ENCODE measurements at regions not wholly inside any gene's neighbourhood (a gene's known extent, or its start where the extent isn't known, plus 50 kb on each side); places are given as distances from the start of the nearest gene placed in this dataset.

DNA sequence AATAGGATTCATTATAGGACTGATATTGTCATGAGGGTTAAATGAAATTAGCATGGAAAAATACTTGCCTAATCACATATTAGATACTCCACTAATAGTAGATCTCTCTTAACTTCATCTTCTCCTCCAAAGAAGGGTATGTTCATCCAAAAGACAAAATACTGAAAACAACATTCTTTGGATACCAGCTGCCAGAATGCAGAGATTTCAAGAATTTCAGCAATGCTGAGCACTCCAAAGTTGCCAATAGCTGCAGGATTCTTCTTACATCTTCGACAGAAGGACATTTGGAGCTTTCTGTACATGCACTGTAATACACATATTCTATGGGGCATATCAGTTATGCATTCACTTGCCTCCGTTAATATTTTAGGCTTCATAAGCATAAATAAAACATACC, 436.5 kb downstream of the HAPSTR1 start:
- H3K4me3 ChIP-seq, result no peak overlapping the region
- H3K27me3 ChIP-seq (replicated peaks; ENCODE audit: insufficient read depth), result no peaks in the 10 kb centered on the region
- no peak for ATAC-seq (ENCODE audit: insufficient number of reproducible peaks, low FRiP score, low read depth)

DNA sequence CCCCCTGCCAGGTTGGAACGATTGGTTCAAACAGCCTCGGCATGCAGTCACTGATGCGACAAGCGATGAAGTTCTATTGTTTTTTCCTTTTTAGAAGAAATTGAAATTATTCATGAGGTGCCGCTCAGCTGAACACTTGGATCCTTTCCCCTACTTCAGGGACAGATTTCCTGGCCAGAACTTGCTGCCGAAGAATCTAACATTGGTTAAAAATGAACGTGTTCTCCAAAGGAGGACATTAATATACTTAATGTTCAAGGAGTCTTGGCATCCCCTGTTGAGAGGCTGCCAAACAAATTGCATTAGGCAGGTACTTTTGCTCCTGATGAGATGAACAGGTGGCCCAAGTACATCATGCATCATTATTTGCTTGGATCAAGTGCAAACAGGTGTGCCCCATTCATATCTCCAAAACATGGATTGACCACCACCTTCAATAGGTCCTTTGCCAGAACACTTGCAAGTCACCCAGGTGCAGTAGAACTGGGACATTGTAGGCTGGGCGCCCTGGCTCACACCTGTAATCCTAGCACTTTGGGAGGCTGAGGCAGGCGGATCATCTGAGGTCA, 437.2 kb downstream of the HAPSTR1 start:
- TF ChIP-seq, protein P1, sequence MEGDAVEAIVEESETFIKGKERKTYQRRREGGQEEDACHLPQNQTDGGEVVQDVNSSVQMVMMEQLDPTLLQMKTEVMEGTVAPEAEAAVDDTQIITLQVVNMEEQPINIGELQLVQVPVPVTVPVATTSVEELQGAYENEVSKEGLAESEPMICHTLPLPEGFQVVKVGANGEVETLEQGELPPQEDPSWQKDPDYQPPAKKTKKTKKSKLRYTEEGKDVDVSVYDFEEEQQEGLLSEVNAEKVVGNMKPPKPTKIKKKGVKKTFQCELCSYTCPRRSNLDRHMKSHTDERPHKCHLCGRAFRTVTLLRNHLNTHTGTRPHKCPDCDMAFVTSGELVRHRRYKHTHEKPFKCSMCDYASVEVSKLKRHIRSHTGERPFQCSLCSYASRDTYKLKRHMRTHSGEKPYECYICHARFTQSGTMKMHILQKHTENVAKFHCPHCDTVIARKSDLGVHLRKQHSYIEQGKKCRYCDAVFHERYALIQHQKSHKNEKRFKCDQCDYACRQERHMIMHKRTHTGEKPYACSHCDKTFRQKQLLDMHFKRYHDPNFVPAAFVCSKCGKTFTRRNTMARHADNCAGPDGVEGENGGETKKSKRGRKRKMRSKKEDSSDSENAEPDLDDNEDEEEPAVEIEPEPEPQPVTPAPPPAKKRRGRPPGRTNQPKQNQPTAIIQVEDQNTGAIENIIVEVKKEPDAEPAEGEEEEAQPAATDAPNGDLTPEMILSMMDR (IDR thresholded peaks at IDR 0.05), result no peak
- H3K9me3 ChIP-seq, result no peaks in the 10 kb centered on the region
- ATAC-seq (ENCODE audit: insufficient number of reproducible peaks, low FRiP score, low read depth), result no peak

More for the DNA sequence above, 436.5 kb downstream of the HAPSTR1 start:
- H3K36me3 ChIP-seq, result no peaks in the 10 kb centered on the region
- no peak for DNase-seq (ENCODE audit: low spot score)
- H3K27ac ChIP-seq, result no peak overlapping the region
- no peaks in the 10 kb centered on the region for H3K9me3 ChIP-seq
- TF ChIP-seq, protein P1 (IDR thresholded peaks at IDR 0.05), result no peak
- H3K4me1 ChIP-seq (ENCODE audit: control insufficient read depth in 1 of 2, low read depth in 2 of 2), result no peaks in the 10 kb centered on the region

DNA sequence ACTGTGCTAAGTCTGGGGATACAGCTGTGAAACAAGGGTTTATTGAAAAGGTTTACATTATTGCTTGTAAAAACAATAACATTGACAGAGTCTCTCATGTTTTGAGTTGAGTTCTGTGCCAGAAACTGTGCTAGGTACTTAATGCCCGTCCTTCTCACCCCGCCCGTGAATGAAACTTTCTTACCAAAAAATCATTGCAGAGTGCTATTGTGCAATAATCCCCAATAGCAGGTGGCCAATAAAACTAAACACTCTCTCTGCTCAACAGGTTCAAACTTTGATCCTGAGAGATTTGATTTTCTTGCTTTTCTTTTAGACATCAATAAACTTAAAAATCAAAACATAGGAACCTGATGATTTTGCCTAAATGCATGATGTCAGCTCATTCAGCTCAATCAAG, 441.6 kb downstream of the HAPSTR1 start:
- no peak for ATAC-seq (ENCODE audit: insufficient number of reproducible peaks, low FRiP score, low read depth)
- DNase-seq (ENCODE audit: low spot score), result no peak
- Histone ChIP-seq H3K4me3 (no peak overlapping the region), H3K4me1 (ENCODE audit: control insufficient read depth in 1 of 2, low read depth in 2 of 2) (no peaks in the 10 kb centered on the region), H3K36me3 (no peaks in the 10 kb centered on the region), H3K9me3 (no peaks in the 10 kb centered on the region), H3K27ac (no peak overlapping the region), H3K27me3 (replicated peaks; ENCODE audit: insufficient read depth) (no peaks in the 10 kb centered on the region)
- TF ChIP-seq, protein P1 (IDR thresholded peaks at IDR 0.05), result no peak

More for the DNA sequence above, 437.2 kb downstream of the HAPSTR1 start:
- H3K27ac ChIP-seq, result no peak overlapping the region
- H3K27me3 ChIP-seq (replicated peaks; ENCODE audit: insufficient read depth), result no peaks in the 10 kb centered on the region
- H3K4me1 ChIP-seq (ENCODE audit: control insufficient read depth in 1 of 2, low read depth in 2 of 2), result no peaks in the 10 kb centered on the region
- no peak overlapping the region for H3K4me3 ChIP-seq
- no peaks in the 10 kb centered on the region for H3K36me3 ChIP-seq
- no peak for DNase-seq (ENCODE audit: low spot score)

DNA sequence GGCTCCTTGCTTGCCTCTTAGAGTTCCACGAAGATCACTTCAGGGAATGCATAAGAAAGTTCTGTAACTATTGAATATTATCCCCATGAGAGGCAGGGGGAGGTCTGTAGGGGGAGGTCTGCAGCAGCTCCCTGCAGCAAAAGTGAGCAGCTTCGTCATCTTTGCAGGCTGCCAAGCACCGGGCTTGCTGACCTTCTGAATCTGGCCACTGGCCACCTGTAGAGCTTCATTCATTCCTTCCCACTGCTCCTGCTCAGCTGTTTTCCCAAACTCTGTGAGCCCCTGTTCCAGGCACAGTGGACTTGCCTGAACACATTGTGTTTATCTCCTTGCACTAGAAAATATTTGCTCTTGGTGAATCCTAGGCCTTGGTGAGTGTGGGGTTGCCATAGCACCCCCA, 443.3 kb downstream of the HAPSTR1 start:
- no peak for ATAC-seq (ENCODE audit: insufficient number of reproducible peaks, low FRiP score, low read depth)
- Histone ChIP-seq H3K4me3 (no peak overlapping the region), H3K27me3 (replicated peaks; ENCODE audit: insufficient read depth) (no peaks in the 10 kb centered on the region), H3K36me3 (no peaks in the 10 kb centered on the region), H3K9me3 (peaks cover 4% of the 10 kb centered on the region), H3K4me1 (ENCODE audit: control insufficient read depth in 1 of 2, low read depth in 2 of 2) (no peaks in the 10 kb centered on the region), H3K27ac (no peak overlapping the region)
- TF ChIP-seq, protein P1 (IDR thresholded peaks at IDR 0.05), result no peak
- no peak for DNase-seq (ENCODE audit: low spot score)

DNA sequence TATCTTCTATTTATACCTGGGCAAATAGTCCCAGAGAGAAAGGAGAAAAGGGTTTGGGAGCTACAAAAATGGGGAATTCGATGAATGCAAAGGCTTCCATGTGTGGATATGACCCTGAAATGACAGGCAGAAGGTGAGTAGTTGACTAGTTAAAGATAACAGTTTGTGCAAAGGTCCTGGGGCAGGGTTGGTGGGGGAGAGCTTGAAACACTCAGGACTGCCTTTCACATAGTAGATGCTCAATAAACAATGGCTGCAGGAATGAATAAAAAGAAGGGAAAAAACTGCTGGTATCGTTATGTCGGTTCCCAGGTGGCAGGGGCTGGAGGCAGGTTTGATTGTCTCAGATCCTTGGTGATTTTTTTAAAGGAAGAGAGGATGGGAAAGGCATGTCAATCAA, 445.5 kb downstream of the HAPSTR1 start:
- ATAC-seq (ENCODE audit: insufficient number of reproducible peaks, low FRiP score, low read depth) (no peak), DNase-seq (ENCODE audit: low spot score) (no peak)
- Histone ChIP-seq H3K9me3 (peaks cover 4% of the 10 kb centered on the region), H3K4me3 (no peak overlapping the region), H3K27me3 (replicated peaks; ENCODE audit: insufficient read depth) (no peaks in the 10 kb centered on the region), H3K4me1 (ENCODE audit: control insufficient read depth in 1 of 2, low read depth in 2 of 2) (no peaks in the 10 kb centered on the region), H3K36me3 (no peaks in the 10 kb centered on the region), H3K27ac (no peak overlapping the region)
- TF ChIP-seq, protein P1 (IDR thresholded peaks at IDR 0.05), result no peak
